H9 (cell line): ENCODE measurements at regions not wholly inside any gene's neighbourhood (a gene's known extent, or its start where the extent isn't known, plus 50 kb on each side); places are given as distances from the start of the nearest gene placed in this dataset.

Source experiments
- DNase-seq: peaks from one replicate; pipeline ENCODE4 v3.0.0-alpha.2; 2017
- H2AFZ ChIP-seq: one replicate; pipeline ENCODE4 v1.6.1; 2013; ENCODE audit warnings: mild to moderate bottlenecking, low read length, control low read depth, moderate library complexity
- H2AK5ac ChIP-seq: 2 replicates; pipeline ENCODE4 v1.6.1; 2013; ENCODE audit warnings: low read length, control low read depth, mixed read lengths; ENCODE audit not compliant: insufficient read length
- H2BK120ac ChIP-seq: one replicate; pipeline ENCODE4 v1.6.1; 2013; ENCODE audit warnings: low read depth, mild to moderate bottlenecking, low read length, control low read depth, inconsistent platforms; ENCODE audit not compliant: poor library complexity, severe bottlenecking
- H2BK12ac ChIP-seq: 2 replicates; pipeline ENCODE4 v1.6.1; 2013; ENCODE audit warnings: low read length, control low read depth, mixed read lengths, low read depth; ENCODE audit not compliant: insufficient read length
- H2BK15ac ChIP-seq: 2 replicates; pipeline ENCODE4 v1.6.1; 2013; ENCODE audit warnings: low read depth, low read length, control low read depth
- H2BK20ac ChIP-seq: one replicate; pipeline ENCODE4 v1.6.1; 2013; ENCODE audit warnings: low read depth, mild to moderate bottlenecking, low read length, control low read depth, inconsistent platforms; ENCODE audit not compliant: poor library complexity, severe bottlenecking
- H2BK5ac ChIP-seq: 2 replicates; pipeline ENCODE4 v1.6.1; 2013; ENCODE audit warnings: low read length, control low read depth, mixed read lengths; ENCODE audit not compliant: insufficient read length
- H3K14ac ChIP-seq: 2 replicates; pipeline ENCODE4 v1.6.1; 2013; ENCODE audit warnings: low read length, control low read depth; ENCODE audit not compliant: insufficient read depth
- H3K18ac ChIP-seq: 2 replicates; pipeline ENCODE4 v1.6.1; 2013; ENCODE audit warnings: low read depth, mild to moderate bottlenecking, mixed read lengths, low read length, control low read depth; ENCODE audit not compliant: insufficient read length
- H3K23ac ChIP-seq: 2 replicates; pipeline ENCODE4 v1.6.1; 2013; ENCODE audit warnings: low read length, control low read depth, mixed read lengths, low read depth; ENCODE audit not compliant: insufficient read length
- H3K23me2 ChIP-seq: 2 replicates; pipeline ENCODE4 v1.6.1; 2013; ENCODE audit warnings: low read depth, mild to moderate bottlenecking, mixed read lengths, low read length, control low read depth; ENCODE audit not compliant: insufficient read length, poor library complexity, severe bottlenecking
- H3K27ac ChIP-seq: 2 replicates; pipeline ENCODE4 v1.5.1; 2013; ENCODE audit warnings: low read length, control low read depth, mixed read lengths, low read depth; ENCODE audit not compliant: insufficient read length
- H3K27me3 ChIP-seq: 2 replicates; pipeline ENCODE4 v1.6.1; 2013; ENCODE audit warnings: low read length, control low read depth, inconsistent platforms; ENCODE audit not compliant: insufficient read depth
- H3K4ac ChIP-seq: 2 replicates; pipeline ENCODE4 v1.6.1; 2013; ENCODE audit warnings: low read depth, mild to moderate bottlenecking, control low read depth, inconsistent platforms, low read length, moderate library complexity
- H3K4me1 ChIP-seq: 2 replicates; pipeline ENCODE4 v1.6.1; 2013; ENCODE audit warnings: low read length, control low read depth, inconsistent platforms; ENCODE audit not compliant: insufficient read depth
- H3K4me2 ChIP-seq: 2 replicates; pipeline ENCODE4 v1.6.1; 2013; ENCODE audit warnings: low read length, control low read depth, mixed read lengths; ENCODE audit not compliant: insufficient read length, insufficient read depth
- H3K56ac ChIP-seq: 2 replicates; pipeline ENCODE4 v1.6.1; 2013; ENCODE audit warnings: low read depth, mild to moderate bottlenecking, mixed read lengths, low read length, control low read depth; ENCODE audit not compliant: insufficient read length
- H3K79me1 ChIP-seq: 2 replicates; pipeline ENCODE4 v1.6.1; 2013; ENCODE audit warnings: low read depth, mild to moderate bottlenecking, moderate library complexity, low read length, control low read depth, inconsistent platforms; ENCODE audit not compliant: insufficient read depth, poor library complexity, severe bottlenecking
- H3K79me2 ChIP-seq: 2 replicates; pipeline ENCODE4 v1.6.1; 2013; ENCODE audit warnings: low read length, control low read depth, inconsistent platforms; ENCODE audit not compliant: insufficient read depth
- H3K9ac ChIP-seq: 2 replicates; pipeline ENCODE4 v1.6.1; 2013; ENCODE audit warnings: low read length, control low read depth, mixed read lengths; ENCODE audit not compliant: insufficient read length; ENCODE audit errors: extremely low read depth
- H3K9me3 ChIP-seq: one replicate; pipeline ENCODE4 v1.6.1; 2013; ENCODE audit warnings: low read depth, low read length, inconsistent platforms; ENCODE audit not compliant: control insufficient read depth
- H3T11ph ChIP-seq: one replicate; pipeline ENCODE4 v1.6.1; 2013; ENCODE audit warnings: mild to moderate bottlenecking, low read length, control low read depth, inconsistent platforms
- H4K20me1 ChIP-seq: one replicate; pipeline ENCODE4 v1.6.1; 2013; ENCODE audit not compliant: control insufficient read depth, insufficient read length, insufficient read depth
- H4K5ac ChIP-seq: 2 replicates; pipeline ENCODE4 v1.6.1; 2013; ENCODE audit warnings: low read depth, mild to moderate bottlenecking, mixed read lengths, low read length, control low read depth; ENCODE audit not compliant: insufficient read length
- H4K8ac ChIP-seq: replicated peaks from 2 replicates; pipeline ENCODE4 v1.6.1; 2013; ENCODE audit warnings: low read length, control low read depth, mixed read lengths, low read depth; ENCODE audit not compliant: insufficient read length
- H4K91ac ChIP-seq: 2 replicates; pipeline ENCODE4 v1.6.1; 2013; ENCODE audit warnings: low read depth, mild to moderate bottlenecking, moderate library complexity, mixed read lengths, low read length, control low read depth; ENCODE audit not compliant: insufficient read length
- H3K27ac Mint-ChIP-seq, 3 experiments: 2 replicates in 2 of 3; 3 replicates in 1 of 3; pipeline ENCODE4 v1.8.0; 2020 to 2021; ENCODE audit warnings: mixed read lengths in 3 of 3, mild to moderate bottlenecking in 1 of 3, moderate library complexity in 1 of 3
- H3K27me3 Mint-ChIP-seq: 2 replicates; pipeline ENCODE4 v1.8.0; 2021; ENCODE audit warnings: low read depth, mild to moderate bottlenecking, moderate library complexity, mixed read lengths
- H3K36me3 Mint-ChIP-seq, 3 experiments: 2 replicates in 2 of 3; 3 replicates in 1 of 3; pipeline ENCODE4 v1.8.0; 2020 to 2021; ENCODE audit warnings: low read depth in 3 of 3, mixed read lengths in 3 of 3; ENCODE audit not compliant: insufficient read depth in 1 of 3
- H3K4me1 Mint-ChIP-seq, 2 experiments: 2 replicates each; pipeline ENCODE4 v1.8.0; 2020; ENCODE audit warnings: mixed read lengths in 2 of 2
- H3K4me3 Mint-ChIP-seq, 2 experiments: 2 replicates in 1 of 2; 3 replicates in 1 of 2; pipeline ENCODE4 v1.8.0; 2020 to 2021; ENCODE audit warnings: mild to moderate bottlenecking in 2 of 2, mixed read lengths in 2 of 2, moderate library complexity in 1 of 2
- H3K9me3 Mint-ChIP-seq, 2 experiments: 2 replicates in 1 of 2; 3 replicates in 1 of 2; pipeline ENCODE4 v1.8.0; 2020; ENCODE audit warnings: mild to moderate bottlenecking in 2 of 2, mixed read lengths in 2 of 2, moderate library complexity in 1 of 2
- WGBS: extraction: QIAGEN DNeasy Blood & Tissue Kit; methylation state at CpG from one replicate; pipeline ENCODE4 v1.1.7; 2013; ENCODE audit warnings: missing lambda C conversion rate, low lambda C conversion rate, mixed read lengths; ENCODE audit not compliant: insufficient read length; ENCODE audit errors: extremely low coverage; 5-methylcytosine and 5-hydroxymethylcytosine counted together
- TF ChIP-seq, protein P1 (sequence below): fragments of 200-600 bp; sonication (generic); conservative IDR thresholded peaks from 3 replicates; pipeline ENCODE4 v1.8.0; 2021; ENCODE audit warnings: antibody characterized with exemption, mild to moderate bottlenecking

DNA sequence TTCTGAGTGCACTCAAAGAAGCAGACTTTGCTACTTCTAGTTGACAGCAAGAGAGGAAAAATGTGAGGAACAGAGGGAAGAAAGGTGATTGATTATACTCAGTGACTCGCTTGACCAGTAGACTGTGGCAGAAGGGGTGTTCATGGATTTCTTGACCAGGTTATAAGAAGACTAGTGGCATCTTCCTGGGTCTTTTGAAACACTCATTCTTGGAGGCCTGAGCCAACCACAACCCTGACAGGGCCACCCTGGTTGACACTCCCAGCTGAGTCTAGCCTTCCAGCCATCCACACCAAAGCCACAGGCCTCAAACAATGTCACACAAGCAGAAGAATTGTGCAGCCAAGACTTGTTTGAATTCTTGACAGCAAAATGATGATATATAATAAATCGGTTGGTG lies 366.3 kb downstream of the SS18 start:
- H2BK12ac ChIP-seq = no peak overlapping the region
- H3K27me3 Mint-ChIP-seq = no peaks in the 10 kb centered on the region
- no peak overlapping the region for H2AK5ac ChIP-seq
- peaks cover 7 to 9% of the 10 kb centered on the region in 2 experiments for H3K4me1 Mint-ChIP-seq
- H3K23ac ChIP-seq = no peak overlapping the region
- H3K79me1 ChIP-seq = no peaks in the 10 kb centered on the region
- no peaks in the 10 kb centered on the region; the same call in 1 of the 2 replicates for H3K4me1 ChIP-seq
- no peak overlapping the region for H3K27ac ChIP-seq
- H4K20me1 ChIP-seq = no peaks in the 10 kb centered on the region
- H2BK20ac ChIP-seq = no peak overlapping the region
- no peaks in the 10 kb centered on the region for H3K9me3 ChIP-seq
- H2AFZ ChIP-seq = no peak overlapping the region
- no peak overlapping the region for H3K56ac ChIP-seq
- H4K91ac ChIP-seq = no peak overlapping the region
- H3K27me3 ChIP-seq = no peaks in the 10 kb centered on the region
- H3K18ac ChIP-seq = no peak overlapping the region
- no peak overlapping the region for H3K4me3 Mint-ChIP-seq
- H2BK5ac ChIP-seq = no peak overlapping the region
- peaks cover 0 to 10% (median 0%) of the 10 kb centered on the region in 3 experiments; a peak in 2 of 7 replicates for H3K36me3 Mint-ChIP-seq
- no peak overlapping the region for H4K5ac ChIP-seq
- no peaks in the 10 kb centered on the region for H3K23me2 ChIP-seq
- TF ChIP-seq, protein P1, sequence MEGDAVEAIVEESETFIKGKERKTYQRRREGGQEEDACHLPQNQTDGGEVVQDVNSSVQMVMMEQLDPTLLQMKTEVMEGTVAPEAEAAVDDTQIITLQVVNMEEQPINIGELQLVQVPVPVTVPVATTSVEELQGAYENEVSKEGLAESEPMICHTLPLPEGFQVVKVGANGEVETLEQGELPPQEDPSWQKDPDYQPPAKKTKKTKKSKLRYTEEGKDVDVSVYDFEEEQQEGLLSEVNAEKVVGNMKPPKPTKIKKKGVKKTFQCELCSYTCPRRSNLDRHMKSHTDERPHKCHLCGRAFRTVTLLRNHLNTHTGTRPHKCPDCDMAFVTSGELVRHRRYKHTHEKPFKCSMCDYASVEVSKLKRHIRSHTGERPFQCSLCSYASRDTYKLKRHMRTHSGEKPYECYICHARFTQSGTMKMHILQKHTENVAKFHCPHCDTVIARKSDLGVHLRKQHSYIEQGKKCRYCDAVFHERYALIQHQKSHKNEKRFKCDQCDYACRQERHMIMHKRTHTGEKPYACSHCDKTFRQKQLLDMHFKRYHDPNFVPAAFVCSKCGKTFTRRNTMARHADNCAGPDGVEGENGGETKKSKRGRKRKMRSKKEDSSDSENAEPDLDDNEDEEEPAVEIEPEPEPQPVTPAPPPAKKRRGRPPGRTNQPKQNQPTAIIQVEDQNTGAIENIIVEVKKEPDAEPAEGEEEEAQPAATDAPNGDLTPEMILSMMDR = no peak
- H3K9ac ChIP-seq = no peak overlapping the region
- H3K4me2 ChIP-seq = no peak overlapping the region
- H3T11ph ChIP-seq = no peak overlapping the region
- no peaks in the 10 kb centered on the region for H3K79me2 ChIP-seq
- no CpG with 5 or more reads among the region's 2 CpGs for WGBS
- H2BK15ac ChIP-seq = no peak overlapping the region
- DNase-seq = no peak
- no peak overlapping the region for H2BK120ac ChIP-seq
- H4K8ac ChIP-seq = no peak overlapping the region
- no peak overlapping the region for H3K14ac ChIP-seq
- H3K4ac ChIP-seq = no peak overlapping the region
- no peak overlapping the region for H3K27ac Mint-ChIP-seq
- peaks cover 10 to 14% of the 10 kb centered on the region in 2 experiments for H3K9me3 Mint-ChIP-seq
